Inflammatory macrophage treated with lipopolysaccharide for 4 hours (primary cell): ENCODE measurements at regions not wholly inside any gene's neighbourhood (a gene's known extent, or its start where the extent isn't known, plus 50 kb on each side); places are given as distances from the start of the nearest gene placed in this dataset.

Source experiments
- DNase-seq: peaks from one replicate; pipeline ENCODE4 v3.0.0-alpha.2; 2020

GRCh38 chr2:171608168-171608567, 79.1 kb upstream of the DYNC1I2 start:
- DNase-seq: no peak

GRCh38 chr2:171610824-171611223, 76.4 kb upstream of the DYNC1I2 start:
- no peak for DNase-seq

GRCh38 chr2:171615069-171615468, 72.2 kb upstream of the DYNC1I2 start:
- DNase-seq: no peak

- DNase-seq: no peak
These were observed 69.3 kb upstream of the DYNC1I2 start for GRCh38 chr2:171617981-171618380.

- DNase-seq: no peak
These were observed 62.3 kb upstream of the DYNC1I2 start for GRCh38 chr2:171625006-171625405.

- DNase-seq: no peak
These were observed 60.3 kb upstream of the DYNC1I2 start for GRCh38 chr2:171626949-171627348.

- DNase-seq: no peak
These were observed 59.9 kb upstream of the DYNC1I2 start for GRCh38 chr2:171627412-171627811.

- DNase-seq: no peak
These were observed 58.2 kb upstream of the DYNC1I2 start for GRCh38 chr2:171629113-171629512.

- DNase-seq: no peak
These were observed 57.0 kb upstream of the DYNC1I2 start for GRCh38 chr2:171630089-171630770.

- peak; percentile 3 for DNase-seq
These were observed 56.2 kb upstream of the DYNC1I2 start for GRCh38 chr2:171630812-171631626.
